ENCODE measurements at regions not wholly inside any gene's neighbourhood (a gene's known extent, or its start where the extent isn't known, plus 50 kb on each side); places are given as distances from the start of the nearest gene placed in this dataset.

DNA sequence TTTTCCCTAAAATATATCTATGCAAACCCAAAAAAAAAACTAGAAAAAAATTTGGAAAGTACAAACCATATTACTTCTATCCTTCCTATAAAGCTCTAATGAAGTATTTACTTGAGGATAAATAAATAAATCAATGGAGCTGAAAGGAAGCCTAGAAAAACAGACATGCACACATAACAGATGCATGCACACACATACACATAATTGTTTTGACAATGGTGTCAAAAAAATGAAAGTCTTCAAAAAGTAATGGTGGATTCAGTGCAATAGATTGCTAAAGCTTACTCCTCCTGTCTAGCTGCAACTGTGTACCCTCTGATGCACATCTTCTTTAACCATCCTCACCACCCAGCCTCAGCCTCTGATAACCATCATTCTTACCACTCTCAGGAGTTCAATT is 521.9 kb upstream of the RGS18 start:
- TF ChIP-seq ELF4 (IDR thresholded peaks at IDR 0.05) (no peak), SUZ12 (IDR thresholded peaks at IDR 0.05) (no peak), LEF1 (IDR thresholded peaks at IDR 0.05; ENCODE audit: borderline replicate concordance) (no peak), TARDBP (IDR thresholded peaks at IDR 0.05) (no peak), FOXK2 (IDR thresholded peaks at IDR 0.05) (no peak), HDGF (IDR thresholded peaks at IDR 0.05; ENCODE audit: borderline replicate concordance) (no peak), SP1 (IDR thresholded peaks at IDR 0.05) (no peak), BHLHE40 (IDR thresholded peaks at IDR 0.05; ENCODE audit: borderline replicate concordance) (no peak)
